HEK293T (cell line): ENCODE measurements at regions not wholly inside any gene's neighbourhood (a gene's known extent, or its start where the extent isn't known, plus 50 kb on each side); places are given as distances from the start of the nearest gene placed in this dataset.

Experiments used
- ELF4 ChIP-seq: fragments of 450-650 bp; IDR thresholded peaks from 2 replicates; pipeline ENCODE4 v1.6.1; 2017; ENCODE audit warnings: antibody characterized with exemption
- SP1 ChIP-seq: fragments of 450-650 bp; IDR thresholded peaks from 2 replicates; pipeline ENCODE4 v1.6.1; 2017
- TARDBP ChIP-seq: fragments of 450-650 bp; IDR thresholded peaks from 2 replicates; pipeline ENCODE4 v1.6.1; 2016

- TF ChIP-seq TARDBP: no peak
- TF ChIP-seq ELF4: no peak
- TF ChIP-seq SP1: no peak
Observed at GRCh38 chr16:85301231-85301630, 189.0 kb upstream of the CIBAR2 start.
